GM21526 (cell line): ENCODE measurements at regions not wholly inside any gene's neighbourhood (a gene's known extent, or its start where the extent isn't known, plus 50 kb on each side); places are given as distances from the start of the nearest gene placed in this dataset.
"Not testable (repeated sequence)": the region's sequence is repeated elsewhere in the genome, so short reads cannot be mapped to it uniquely, and the experiment has no call there.

Source experiments
- ATAC-seq: cut with Tn5 transposase; IDR thresholded peaks from one replicate; pipeline ENCODE4 v1.9.1; 2021; ENCODE audit warnings: moderate library complexity; ENCODE audit not compliant: unreplicated experiment, low FRiP score

DNA sequence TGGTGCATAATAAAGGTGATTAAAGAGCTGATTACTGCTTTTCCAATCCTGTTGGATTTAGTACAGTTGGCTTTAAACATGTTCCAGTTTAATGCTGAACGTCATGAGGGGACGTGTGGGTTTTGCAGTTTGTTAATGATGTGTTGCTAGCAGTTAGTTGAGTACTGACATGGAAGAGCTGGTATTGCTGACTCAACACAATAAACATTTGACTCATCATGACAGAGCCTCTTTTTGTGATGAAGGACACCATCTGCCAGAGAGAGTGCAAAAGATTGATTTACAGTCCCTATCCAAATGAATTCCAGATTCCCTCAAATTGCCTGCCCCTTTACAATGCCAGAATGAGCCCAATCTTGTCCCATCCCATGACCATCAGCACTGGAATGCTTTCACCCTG is 346.2 kb upstream of the PRICKLE1 start:
- ATAC-seq: no peak

DNA sequence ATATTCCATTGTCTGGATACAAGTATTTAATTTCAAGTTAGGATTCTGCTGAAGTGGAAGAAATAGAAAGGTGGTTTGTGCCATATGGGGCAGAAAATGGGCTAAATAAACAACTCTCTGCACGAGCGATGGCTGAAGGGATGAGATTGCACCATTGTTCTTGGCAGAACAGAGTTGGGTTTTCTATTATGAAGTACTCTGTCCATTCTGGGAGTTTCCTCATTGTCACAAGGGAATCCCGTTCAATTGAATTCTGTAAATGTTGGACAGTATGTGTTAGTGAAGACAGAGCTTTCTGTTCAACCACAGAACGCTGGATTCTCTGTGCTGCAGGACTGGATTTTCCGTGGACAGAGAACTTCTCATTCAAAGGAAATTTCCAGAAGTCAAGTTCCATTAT is 345.5 kb upstream of the PRICKLE1 start:
- ATAC-seq: no peak

DNA sequence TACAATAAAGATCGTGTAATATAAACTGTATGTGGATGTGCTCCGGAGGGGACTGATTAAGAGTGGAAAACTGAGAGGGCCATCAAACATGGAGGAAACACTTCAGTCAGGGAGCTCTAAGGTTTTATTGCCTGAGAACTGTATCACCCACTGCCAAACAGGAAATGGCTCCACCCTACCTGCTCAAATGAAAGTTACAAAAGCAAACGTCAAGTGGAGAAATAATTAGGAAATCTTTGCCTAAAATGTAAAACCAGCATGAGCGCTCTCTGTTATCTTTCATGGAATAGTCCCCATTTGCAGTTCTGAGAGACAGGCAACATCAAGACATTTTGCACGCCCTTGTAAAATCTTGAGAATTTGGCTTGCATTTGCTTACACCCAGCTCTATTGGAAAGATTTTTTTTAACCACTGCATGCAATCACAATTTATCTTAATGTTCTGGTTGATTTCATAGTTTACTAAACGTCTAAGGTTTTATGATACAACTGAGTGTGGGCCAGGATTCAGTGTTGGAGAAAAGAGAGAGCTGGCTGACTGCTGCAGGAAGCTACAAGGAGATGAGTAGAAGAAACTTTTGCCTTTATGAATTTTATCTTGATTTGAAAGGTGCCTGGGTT is 344.0 kb upstream of the PRICKLE1 start:
- ATAC-seq: no peak

DNA sequence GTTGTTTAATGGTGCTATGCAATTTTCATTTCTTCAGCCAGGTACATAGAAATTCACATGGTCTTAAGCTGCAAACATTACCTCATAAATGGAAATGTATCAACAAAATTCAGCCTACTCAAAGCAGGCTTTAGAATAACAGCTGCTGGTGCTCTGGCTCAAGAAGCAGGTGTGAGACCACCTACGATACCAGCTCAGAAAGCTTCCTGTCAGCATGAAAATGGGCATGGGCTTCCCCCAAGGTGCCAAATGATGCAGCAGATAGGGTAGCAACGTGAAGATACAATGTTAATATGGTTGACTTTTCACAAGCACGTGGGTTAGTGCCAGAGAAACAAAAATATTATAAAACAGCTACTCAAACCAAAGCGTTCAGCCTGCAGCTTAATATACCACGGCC is 343.4 kb upstream of the PRICKLE1 start:
- no peak for ATAC-seq

DNA sequence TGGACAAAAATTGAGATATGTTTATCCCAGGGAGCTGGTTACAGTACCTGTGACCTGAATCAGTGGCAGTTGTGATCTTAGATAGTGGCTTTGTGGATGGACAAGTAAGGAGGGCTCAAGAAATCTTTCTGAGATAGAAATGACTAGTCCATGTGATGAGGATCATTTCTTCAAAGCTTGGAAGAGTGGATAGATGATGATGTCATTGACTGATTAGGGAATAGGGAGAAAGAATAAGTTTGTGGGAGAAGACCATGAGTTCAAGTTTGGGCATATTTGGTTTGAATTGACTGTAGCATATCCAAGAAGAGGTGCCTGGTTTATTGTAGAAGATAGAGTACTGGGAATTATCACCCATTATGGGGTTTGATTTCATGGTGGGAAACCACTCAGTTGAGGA is 336.7 kb upstream of the PRICKLE1 start:
- no peak for ATAC-seq

DNA sequence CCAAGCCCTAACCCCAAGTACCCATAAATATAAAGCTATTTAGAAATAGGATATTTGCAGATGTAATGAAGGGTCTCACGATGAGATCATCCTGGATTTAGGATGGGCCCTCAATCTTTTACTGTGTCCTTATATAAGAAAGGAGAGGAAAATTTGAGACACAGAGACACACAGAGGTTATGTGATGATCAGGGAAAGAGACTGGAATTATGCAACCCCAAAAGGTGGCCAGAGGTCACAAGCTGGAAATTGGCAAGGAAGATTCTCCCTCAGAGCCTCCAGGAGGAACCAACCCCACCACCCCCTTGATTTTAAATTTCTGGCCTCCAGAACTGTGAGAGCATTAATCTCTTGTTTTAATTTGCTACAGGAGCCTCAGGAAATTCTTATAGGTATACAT is 334.9 kb upstream of the PRICKLE1 start:
- no peak for ATAC-seq

DNA sequence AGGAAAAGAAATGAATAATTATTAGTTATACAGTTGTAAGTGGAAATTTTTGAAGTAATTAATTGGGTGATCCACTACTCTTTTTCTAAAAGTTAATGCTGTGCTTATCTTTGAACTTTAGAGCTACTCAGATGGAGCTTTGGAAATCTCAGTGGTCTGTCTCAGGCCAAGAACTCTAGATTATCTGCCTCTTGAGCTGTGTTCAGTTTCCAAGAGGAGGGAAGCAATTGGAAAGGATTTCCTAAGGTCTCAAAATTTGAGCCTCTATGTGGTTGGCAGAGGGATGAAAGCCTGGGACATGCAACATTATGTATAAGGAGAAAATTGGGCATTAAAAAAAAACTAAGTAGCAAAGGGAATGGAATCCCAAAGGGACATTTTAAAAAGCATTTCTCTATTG is 334.0 kb upstream of the PRICKLE1 start:
- no peak for ATAC-seq

DNA sequence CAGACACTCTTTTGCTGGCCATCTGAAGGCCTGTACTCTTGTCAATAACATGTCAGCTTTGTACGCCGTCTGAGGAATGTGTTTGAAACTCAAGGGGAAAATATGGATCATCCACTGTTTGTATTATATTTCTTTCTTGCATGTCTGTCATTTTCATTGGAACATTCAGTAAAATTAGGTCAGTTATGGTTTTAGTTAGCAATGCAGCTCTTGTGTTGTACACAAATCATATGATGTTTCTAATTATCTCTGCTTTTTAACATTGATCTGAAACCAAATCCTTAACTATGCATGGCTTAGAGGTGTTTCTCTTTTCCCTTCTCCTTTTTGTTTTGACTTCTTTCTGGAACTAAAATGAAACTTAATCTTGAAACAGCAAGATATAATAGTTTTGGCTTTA is 333.6 kb upstream of the PRICKLE1 start:
- no peak for ATAC-seq

DNA sequence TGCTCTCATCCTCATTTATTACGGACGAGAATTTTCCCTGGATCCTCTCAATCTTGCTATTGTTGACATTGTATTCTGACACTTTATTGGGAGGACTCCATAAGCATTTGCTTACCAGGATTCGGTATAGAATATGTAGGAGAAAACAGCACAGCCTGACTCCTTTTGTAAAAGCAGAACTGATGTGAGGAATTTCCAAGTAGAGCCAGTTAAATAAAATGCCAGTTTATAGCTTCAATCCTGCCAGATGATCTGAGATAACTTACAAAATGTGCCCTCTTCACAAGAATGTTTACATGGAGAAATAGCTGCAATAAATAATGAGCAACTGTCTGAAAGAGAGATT is 332.9 kb upstream of the PRICKLE1 start:
- ATAC-seq: no peak

DNA sequence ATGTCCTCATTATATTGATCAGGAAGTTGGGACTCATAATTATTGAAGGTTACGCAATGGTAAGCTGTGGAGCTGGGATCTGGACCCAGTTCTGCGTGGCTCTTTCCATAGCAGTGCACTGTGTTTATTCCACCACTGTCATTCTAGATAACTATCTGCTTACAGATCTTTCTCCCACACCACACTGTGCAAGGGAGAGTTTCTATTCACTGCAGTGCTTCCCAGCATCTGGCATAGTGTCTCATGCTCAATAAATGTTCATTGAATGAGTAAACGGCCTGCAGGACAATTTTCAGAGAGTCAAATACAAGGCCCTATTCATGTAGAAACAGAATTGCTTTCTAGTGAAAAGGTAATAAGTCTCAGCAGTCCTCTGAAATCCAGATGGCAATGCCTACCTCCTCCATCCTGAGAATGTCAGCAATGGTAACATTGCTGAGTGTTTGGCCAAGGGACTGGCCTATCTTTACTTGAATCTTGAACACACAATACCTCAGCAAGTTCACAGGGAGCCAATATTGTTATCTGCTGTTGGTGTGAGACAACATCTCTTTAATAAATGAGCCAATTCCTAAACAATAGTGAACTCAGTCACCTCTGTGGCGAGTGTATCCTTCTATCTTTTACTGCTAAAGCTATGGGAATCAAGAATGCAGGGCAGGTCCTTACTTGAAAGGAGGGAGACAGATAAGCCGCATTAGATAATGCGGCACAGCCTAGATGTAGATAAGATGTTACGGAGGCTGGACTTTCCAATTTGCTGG is 332.4 kb upstream of the PRICKLE1 start:
- no peak for ATAC-seq

DNA sequence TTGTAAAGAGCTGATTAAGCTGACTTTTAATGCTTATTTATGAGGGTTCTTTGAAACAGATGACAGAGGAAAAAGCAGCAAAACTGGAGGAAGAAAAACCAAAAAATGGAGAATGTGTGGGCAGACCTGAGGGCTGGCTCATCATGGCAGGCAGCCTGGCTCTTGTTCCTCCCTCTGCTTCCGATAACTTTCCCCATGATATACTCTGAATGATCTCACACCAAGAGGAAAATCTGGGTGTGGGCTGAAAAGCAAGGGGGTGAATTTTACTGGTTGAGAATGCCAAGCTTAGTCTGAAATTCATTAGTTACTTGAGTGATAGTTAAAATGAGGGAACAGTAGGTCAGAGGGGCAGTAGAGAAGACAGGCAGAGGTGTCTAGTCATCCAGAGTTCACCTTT is 330.1 kb upstream of the PRICKLE1 start:
- ATAC-seq: no peak

DNA sequence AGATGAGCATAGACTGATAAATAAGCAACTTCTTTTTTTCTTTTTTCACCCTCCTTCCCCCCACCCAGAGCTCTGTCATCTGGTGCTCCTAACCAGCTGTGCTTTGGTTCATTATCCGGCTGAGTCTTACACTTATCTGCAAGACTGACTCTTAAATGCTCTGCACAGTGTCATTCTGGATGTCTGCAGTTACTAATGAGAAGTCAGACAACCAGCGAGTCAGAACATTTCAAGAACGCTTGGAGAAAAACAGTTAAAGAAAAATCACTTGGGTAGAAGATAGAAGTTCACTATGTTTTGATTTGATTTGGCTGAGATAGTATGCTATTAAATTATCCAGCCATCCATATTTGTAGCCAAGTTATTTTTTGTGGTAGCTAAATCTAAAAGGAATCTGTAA is 328.9 kb upstream of the PRICKLE1 start:
- no peak for ATAC-seq

DNA sequence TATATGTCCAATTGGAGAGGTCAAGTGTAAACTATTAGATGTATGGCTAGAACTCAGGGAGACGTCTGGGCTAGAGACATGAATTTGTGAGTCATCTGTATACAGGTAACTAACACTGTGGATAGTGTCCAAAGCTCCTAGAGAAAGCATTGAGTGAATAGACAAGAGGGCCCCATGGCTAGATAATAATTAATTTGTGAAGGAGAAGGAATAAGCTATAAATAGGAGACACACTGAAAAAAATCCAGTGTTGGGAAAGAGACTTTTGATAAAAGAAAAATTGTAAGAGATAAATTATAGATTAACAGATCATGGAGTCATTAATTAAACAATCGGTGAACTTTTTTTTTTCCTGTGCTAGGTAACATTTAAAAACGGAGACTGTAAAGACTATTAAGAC is 326.6 kb upstream of the PRICKLE1 start:
- no peak for ATAC-seq

DNA sequence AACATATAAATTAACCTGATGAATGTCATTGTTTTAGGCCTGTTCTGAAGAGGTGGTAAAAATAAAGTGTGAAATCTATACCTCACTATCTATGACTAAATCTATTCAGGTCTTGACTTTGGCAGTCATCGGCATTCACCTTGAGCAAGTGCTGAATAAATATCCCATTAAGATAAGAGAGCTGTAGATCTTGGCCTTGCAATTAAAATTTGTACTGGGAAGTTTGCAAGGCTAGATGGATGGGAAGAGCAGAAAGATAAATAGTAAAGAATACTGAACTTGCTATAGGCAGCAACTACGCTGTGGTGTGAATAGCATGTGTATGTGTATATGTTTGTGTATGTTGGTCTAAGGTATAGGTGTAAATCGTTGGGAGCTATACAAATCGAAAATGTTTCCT is 325.9 kb upstream of the PRICKLE1 start:
- no peak for ATAC-seq

DNA sequence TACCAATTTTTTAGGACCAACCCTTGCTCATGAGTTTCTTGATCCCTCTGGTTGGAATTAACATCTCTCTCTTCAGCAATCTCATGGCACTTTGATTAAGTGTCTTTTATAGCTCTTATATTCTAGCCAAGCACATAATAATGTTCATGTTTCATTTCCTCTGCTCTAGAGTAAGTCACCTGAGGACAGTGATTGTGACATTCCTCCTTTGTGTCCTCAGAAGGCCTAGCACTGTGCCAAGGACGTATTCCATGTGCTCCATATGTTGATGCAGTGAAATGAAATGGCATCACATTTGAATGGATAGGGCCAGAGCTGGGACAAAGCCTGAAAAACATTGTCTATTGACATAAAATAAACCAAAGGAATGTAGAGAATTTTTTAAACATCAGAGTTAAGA is 322.8 kb upstream of the PRICKLE1 start:
- no peak for ATAC-seq

DNA sequence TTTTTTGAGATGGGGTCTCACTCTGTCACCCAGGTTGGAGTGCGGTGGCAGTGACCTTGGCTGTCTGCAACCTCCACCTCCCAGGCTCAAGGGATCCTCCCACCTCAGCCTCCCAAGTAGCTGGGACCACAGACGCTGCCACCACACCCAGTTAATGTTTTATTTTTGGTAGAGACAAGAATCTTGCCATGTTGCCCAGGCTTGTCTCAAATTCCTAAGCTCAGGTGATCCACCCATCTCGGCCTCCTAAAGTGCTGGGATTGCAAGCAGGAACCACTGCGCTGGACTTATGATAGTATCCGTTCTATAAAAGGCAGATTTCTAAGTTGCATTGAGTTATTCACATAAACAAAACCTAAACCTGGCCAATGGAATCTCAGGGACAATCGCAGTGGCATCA is 321.1 kb upstream of the PRICKLE1 start:
- ATAC-seq: no peak

DNA sequence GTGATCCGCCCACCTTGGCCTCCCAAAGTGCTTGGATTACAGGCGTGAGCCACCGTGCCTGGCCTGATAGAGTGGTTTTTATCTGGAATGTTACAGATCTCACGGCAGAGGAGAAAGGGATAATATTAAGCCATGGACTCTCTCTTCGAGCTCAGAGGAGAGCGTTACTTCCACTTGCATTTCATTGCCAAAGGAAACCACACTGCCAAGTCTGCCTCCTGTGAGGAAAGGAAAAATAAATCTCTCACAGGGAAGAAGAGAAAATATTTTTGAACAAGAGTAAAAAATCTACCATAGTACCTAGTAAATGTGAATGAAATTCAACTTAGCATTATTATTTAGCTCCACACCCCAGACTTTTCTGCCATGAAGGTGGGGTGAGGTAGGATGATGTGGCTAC is 319.2 kb upstream of the PRICKLE1 start:
- ATAC-seq: no peak

DNA sequence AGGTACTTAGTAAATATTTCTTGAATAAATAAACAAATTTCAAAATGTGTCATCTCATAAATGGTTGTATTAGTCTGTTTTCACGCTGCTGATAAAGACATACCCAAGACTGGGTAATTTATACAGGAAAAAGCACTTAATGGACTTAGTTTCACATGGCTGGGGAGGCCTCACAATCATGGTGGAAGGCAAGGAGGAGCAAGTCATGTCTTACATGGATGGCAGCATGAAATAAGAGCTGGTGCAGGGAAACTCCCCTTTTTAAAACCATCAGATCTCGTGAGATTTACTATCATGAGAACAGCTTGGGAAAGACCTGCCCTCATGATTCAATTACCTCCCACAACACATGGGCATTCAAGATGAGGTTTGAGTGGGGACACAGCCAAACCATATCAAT is 317.3 kb upstream of the PRICKLE1 start:
- not testable (repeated sequence) for ATAC-seq

DNA sequence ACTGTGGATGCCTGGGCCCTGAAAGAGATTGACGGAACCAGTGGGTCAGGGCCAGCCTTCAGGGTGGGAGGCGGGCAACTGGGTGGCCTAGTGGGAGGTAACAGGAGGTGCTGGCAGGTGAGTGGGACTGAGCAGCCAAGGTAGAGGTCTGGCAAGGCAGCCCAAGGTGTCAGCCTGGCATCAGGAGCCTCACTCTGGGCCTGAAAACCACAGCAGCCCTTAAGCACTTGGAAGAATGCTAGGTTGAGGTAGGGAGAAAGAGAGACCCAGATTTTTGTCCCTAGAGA is 315.8 kb upstream of the PRICKLE1 start:
- ATAC-seq: no peak

DNA sequence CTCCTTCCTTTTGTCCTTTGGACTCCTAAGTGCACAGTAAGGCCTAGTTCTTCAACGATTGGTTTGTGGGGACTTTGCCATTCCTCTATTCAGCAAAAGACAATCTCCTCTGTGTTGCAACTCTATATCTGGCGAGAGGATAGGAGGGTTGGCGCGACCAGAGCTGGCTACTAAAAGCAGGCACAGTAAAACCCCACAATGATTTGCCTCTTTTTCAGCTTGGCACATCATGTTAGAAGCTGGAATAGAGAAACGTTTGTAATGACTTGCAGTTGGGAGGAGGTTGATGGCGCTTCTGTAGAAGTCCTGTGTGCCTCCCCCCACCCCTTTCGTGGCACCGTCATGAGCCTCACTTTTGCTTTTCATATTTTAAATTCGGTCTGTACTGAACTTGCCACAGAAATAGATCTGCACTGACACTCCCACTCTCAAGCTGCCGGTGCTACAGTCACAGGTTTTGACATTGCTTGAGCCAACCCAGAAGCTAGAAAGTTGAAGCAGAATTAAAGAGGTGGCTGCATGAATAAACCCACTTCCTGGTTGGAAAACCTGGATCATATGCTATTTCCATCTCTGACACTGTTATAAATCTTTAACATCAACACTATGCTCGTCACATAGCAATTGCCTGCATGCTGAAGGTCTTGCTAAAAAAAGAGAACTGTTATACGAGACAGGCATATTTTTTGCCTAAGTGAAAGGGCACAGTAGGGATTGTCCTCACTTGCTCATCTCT is 315.3 kb upstream of the PRICKLE1 start:
- ATAC-seq: no peak

DNA sequence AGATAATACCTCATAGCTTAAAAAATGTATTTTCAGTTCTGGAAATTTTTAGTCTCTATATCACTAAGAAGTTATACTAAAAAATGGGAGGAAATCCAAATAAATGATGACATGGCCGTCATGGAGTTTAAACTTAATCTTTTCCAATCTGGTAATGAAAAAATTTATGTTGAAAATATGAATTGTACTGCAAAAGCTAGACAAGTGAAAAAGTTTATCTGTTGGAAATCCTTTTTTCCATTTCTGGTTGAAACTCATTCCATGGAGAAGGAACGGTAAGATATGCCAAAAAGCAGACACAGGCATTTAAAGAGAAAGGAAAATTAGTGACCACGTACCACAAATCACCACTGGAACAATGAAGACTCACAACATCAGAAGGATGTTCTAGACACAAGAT is 314.2 kb upstream of the PRICKLE1 start:
- ATAC-seq: no peak

DNA sequence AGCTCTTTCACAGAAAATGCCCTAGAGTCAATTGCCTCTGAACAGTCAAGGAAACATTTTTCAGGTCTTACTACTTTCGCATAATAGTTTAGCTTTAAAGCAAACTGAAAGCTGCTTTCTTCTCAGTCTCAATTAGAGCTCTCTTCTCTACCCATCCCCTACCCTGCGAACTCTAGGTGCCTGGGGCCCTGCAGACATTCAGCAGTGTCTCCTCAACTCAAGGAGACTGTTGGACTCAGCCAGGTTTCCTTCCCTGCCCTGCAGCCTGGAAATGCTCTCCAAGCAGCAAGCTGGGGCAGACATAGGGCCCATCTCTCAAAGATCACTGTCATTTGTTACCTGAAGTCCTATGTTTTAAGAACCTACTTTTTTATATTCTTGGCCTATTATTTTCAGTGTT is 312.5 kb upstream of the PRICKLE1 start:
- no peak for ATAC-seq
